ENCODE measurements at regions not wholly inside any gene's neighbourhood (a gene's known extent, or its start where the extent isn't known, plus 50 kb on each side); places are given as distances from the start of the nearest gene placed in this dataset.

- no peak for TF ChIP-seq CTCF (IDR thresholded peaks at IDR 0.05; ENCODE audit: low read depth, low read length)
- no peak overlapping the region for H3K4me3 ChIP-seq (ENCODE audit: low read depth, low read length)
- in situ Hi-C loops (cut with HindIII; ENCODE audit: low sequenced_read_pairs): no loop called here
- DNase-seq (ENCODE audit: low read depth, low spot score): no peak
Observed at GRCh38 chr12:46558677-46559076, 186.1 kb upstream of the SLC38A2 start.

- no peak overlapping the region for H3K4me3 ChIP-seq (ENCODE audit: low read depth, low read length)
- in situ Hi-C loops (cut with HindIII; ENCODE audit: low sequenced_read_pairs): no loop called here
- DNase-seq (ENCODE audit: low read depth, low spot score): no peak
- TF ChIP-seq CTCF (IDR thresholded peaks at IDR 0.05; ENCODE audit: low read depth, low read length): no peak
Observed at GRCh38 chr12:46557539-46558373, 185.2 kb upstream of the SLC38A2 start.

GRCh38 chr12:46556819-46557524 is 184.4 kb upstream of the SLC38A2 start:
- peak; percentile 79 for DNase-seq (ENCODE audit: low read depth, low spot score)
- TF ChIP-seq CTCF (IDR thresholded peaks at IDR 0.05; ENCODE audit: low read depth, low read length): no peak
- H3K4me3 ChIP-seq (ENCODE audit: low read depth, low read length): no peak overlapping the region
- in situ Hi-C loops (cut with HindIII; ENCODE audit: low sequenced_read_pairs): no loop called here

GRCh38 chr12:46556105-46556559 is 183.6 kb upstream of the SLC38A2 start:
- DNase-seq (ENCODE audit: low read depth, low spot score): peak; percentile 91
- TF ChIP-seq CTCF (IDR thresholded peaks at IDR 0.05; ENCODE audit: low read depth, low read length): no peak
- H3K4me3 ChIP-seq (ENCODE audit: low read depth, low read length): no peak overlapping the region
- in situ Hi-C loops (cut with HindIII; ENCODE audit: low sequenced_read_pairs): no loop called here

GRCh38 chr12:46555406-46555852 is 182.9 kb upstream of the SLC38A2 start:
- no peak overlapping the region for H3K4me3 ChIP-seq (ENCODE audit: low read depth, low read length)
- in situ Hi-C loops (cut with HindIII; ENCODE audit: low sequenced_read_pairs): no loop called here
- peak; percentile 87 for DNase-seq (ENCODE audit: low read depth, low spot score)
- no peak for TF ChIP-seq CTCF (IDR thresholded peaks at IDR 0.05; ENCODE audit: low read depth, low read length)

- no peak for TF ChIP-seq CTCF (IDR thresholded peaks at IDR 0.05; ENCODE audit: low read depth, low read length)
- in situ Hi-C loops (cut with HindIII; ENCODE audit: low sequenced_read_pairs): no loop called here
- DNase-seq (ENCODE audit: low read depth, low spot score): no peak
- no peak overlapping the region for H3K4me3 ChIP-seq (ENCODE audit: low read depth, low read length)
Observed at GRCh38 chr12:46554460-46554859, 181.9 kb upstream of the SLC38A2 start.

All from astrocyte of the spinal cord (primary cell).